PC-9 (cell line): ENCODE measurements at regions not wholly inside any gene's neighbourhood (a gene's known extent, or its start where the extent isn't known, plus 50 kb on each side); places are given as distances from the start of the nearest gene placed in this dataset.
"Not testable (repeated sequence)": the region's sequence is repeated elsewhere in the genome, so short reads cannot be mapped to it uniquely, and the experiment has no call there.

Experiments
- BruUV-seq: library from RNA; stranded (reverse); fragments of 400-500 nt; replicated peaks from 2 replicates; lab custom pipeline; 2021; lab: Mats Ljungman, UMichigan
- CTCF ChIA-PET: fragments of 300-600 bp; sonication (Branson Sonifier 250); formaldehyde crosslinking; loops from one replicate; lab custom pipeline; 2022; ENCODE audit warnings: antibody characterized with exemption; lab: Charles Lee
- POLR2A ChIA-PET: fragments of 300-600 bp; sonication (Branson Sonifier 250); formaldehyde crosslinking; loops from one replicate; lab custom pipeline; 2022; ENCODE audit warnings: antibody characterized with exemption; ENCODE audit not compliant: unreplicated experiment; lab: Charles Lee
- DNase-seq, 2 experiments: peaks; one replicate each; pipeline versions ENCODE4 v3.0.0 to v3.0.0-alpha.2; 2015 to 2022; ENCODE audit warnings: mixed read lengths in 1 of 2
- H2AFZ ChIP-seq: fragments of 200-600 bp; sonication (generic); 2 replicates; pipeline ENCODE4 v1.8.1; 2017; ENCODE audit warnings: antibody characterized with exemption
- H3F3A ChIP-seq: fragments of 200-600 bp; sonication (generic); 2 replicates; pipeline ENCODE4 v1.8.1; 2017; ENCODE audit warnings: antibody characterized with exemption, mild to moderate bottlenecking, low read depth; ENCODE audit not compliant: insufficient read depth
- H3K27ac ChIP-seq: fragments of 200-600 bp; sonication (generic); 2 replicates; pipeline ENCODE4 v1.6.1; 2016; ENCODE audit warnings: mixed run types
- H3K27me3 ChIP-seq: fragments of 200-600 bp; sonication (generic); 2 replicates; pipeline ENCODE4 v1.6.1; 2016; ENCODE audit warnings: low read depth, mixed run types; ENCODE audit not compliant: insufficient read depth
- H3K36me3 ChIP-seq: fragments of 200-600 bp; sonication (generic); 2 replicates; pipeline ENCODE4 v1.6.1; 2016; ENCODE audit warnings: low read depth, mixed run types
- H3K4me1 ChIP-seq: fragments of 200-600 bp; sonication (generic); replicated peaks from 2 replicates; pipeline ENCODE4 v1.6.1; 2016; ENCODE audit warnings: mixed run types; ENCODE audit not compliant: insufficient read depth
- H3K4me2 ChIP-seq: fragments of 200-600 bp; sonication (generic); 2 replicates; pipeline ENCODE4 v1.6.1; 2017; ENCODE audit warnings: mixed run types
- H3K4me3 ChIP-seq: fragments of 200-600 bp; sonication (generic); 2 replicates; pipeline ENCODE4 v1.6.1; 2016; ENCODE audit warnings: mixed run types
- H3K79me2 ChIP-seq: fragments of 200-600 bp; sonication (generic); 2 replicates; pipeline ENCODE4 v1.6.1; 2017; ENCODE audit warnings: low read depth, mixed run types
- H3K9me2 ChIP-seq: fragments of 200-600 bp; sonication (generic); 2 replicates; pipeline ENCODE4 v1.8.1; 2017; ENCODE audit warnings: mild to moderate bottlenecking; ENCODE audit not compliant: insufficient read depth
- H3K9me3 ChIP-seq: fragments of 200-600 bp; sonication (generic); 2 replicates; pipeline ENCODE4 v1.8.1; 2016; ENCODE audit warnings: low read depth; ENCODE audit not compliant: insufficient read depth
- H4K20me1 ChIP-seq: fragments of 200-600 bp; sonication (generic); 2 replicates; pipeline ENCODE4 v1.8.1; 2017; ENCODE audit not compliant: insufficient read depth
- EZH2 ChIP-seq: fragments of 200-600 bp; sonication (generic); IDR thresholded peaks from 2 replicates; pipeline ENCODE4 v1.8.0; 2017; ENCODE audit warnings: antibody characterized with exemption, low read depth
- intact Hi-C: fragments of 100-400 bp; cut with micrococcal nuclease; formaldehyde crosslinking; loops from one replicate; pipeline ENCODE4 v1.10.0; 2022; ENCODE audit not compliant: unreplicated experiment
- TF ChIP-seq, protein P1 (sequence below): fragments of 200-600 bp; sonication (generic); conservative IDR thresholded peaks from 2 replicates; pipeline ENCODE4 v1.6.1; 2017; ENCODE audit warnings: mixed run types, antibody characterized with exemption, mild to moderate bottlenecking, moderate library complexity

GRCh38 chr12:114030451-114030850 lies 64.3 kb upstream of the RBM19 start:
- BruUV-seq, result no TSS peak
- Histone ChIP-seq H3K4me2 (no peak overlapping the region), H3K9me2 (no peaks in the 10 kb centered on the region), H3K27ac (no peak overlapping the region), H2AFZ (no peak overlapping the region), H3K36me3 (no peaks in the 10 kb centered on the region), H4K20me1 (no peaks in the 10 kb centered on the region), H3K4me1 (no peaks in the 10 kb centered on the region), H3K27me3 (peaks cover 26% of the 10 kb centered on the region), H3K4me3 (no peak overlapping the region), H3K9me3 (no peaks in the 10 kb centered on the region), H3K79me2 (no peaks in the 10 kb centered on the region), H3F3A (no peaks in the 10 kb centered on the region)
- intact Hi-C loops, result no loop called here
- DNase-seq, result no peak
- CTCF ChIA-PET, result no interaction called here
- POLR2A ChIA-PET, result no interaction called here
- TF ChIP-seq, protein P1, sequence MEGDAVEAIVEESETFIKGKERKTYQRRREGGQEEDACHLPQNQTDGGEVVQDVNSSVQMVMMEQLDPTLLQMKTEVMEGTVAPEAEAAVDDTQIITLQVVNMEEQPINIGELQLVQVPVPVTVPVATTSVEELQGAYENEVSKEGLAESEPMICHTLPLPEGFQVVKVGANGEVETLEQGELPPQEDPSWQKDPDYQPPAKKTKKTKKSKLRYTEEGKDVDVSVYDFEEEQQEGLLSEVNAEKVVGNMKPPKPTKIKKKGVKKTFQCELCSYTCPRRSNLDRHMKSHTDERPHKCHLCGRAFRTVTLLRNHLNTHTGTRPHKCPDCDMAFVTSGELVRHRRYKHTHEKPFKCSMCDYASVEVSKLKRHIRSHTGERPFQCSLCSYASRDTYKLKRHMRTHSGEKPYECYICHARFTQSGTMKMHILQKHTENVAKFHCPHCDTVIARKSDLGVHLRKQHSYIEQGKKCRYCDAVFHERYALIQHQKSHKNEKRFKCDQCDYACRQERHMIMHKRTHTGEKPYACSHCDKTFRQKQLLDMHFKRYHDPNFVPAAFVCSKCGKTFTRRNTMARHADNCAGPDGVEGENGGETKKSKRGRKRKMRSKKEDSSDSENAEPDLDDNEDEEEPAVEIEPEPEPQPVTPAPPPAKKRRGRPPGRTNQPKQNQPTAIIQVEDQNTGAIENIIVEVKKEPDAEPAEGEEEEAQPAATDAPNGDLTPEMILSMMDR, result no peak
- TF ChIP-seq EZH2, result no peak

- ChIA-PET POLR2A (no interaction called here), CTCF (no interaction called here)
- Histone ChIP-seq H3K79me2 (no peaks in the 10 kb centered on the region), H3K4me1 (no peaks in the 10 kb centered on the region), H4K20me1 (no peaks in the 10 kb centered on the region), H3K4me2 (no peak overlapping the region), H3K36me3 (no peaks in the 10 kb centered on the region), H3K27ac (no peak overlapping the region), H3F3A (no peaks in the 10 kb centered on the region), H3K27me3 (peaks cover 37% of the 10 kb centered on the region), H2AFZ (no peak overlapping the region), H3K9me3 (no peaks in the 10 kb centered on the region), H3K4me3 (no peak overlapping the region), H3K9me2 (no peaks in the 10 kb centered on the region)
- DNase-seq, result no peak
- intact Hi-C loops, result no loop called here
- TF ChIP-seq, protein P1, result no peak
- no peak for TF ChIP-seq EZH2
- no TSS peak for BruUV-seq
Observed at GRCh38 chr12:114026805-114027204, 60.7 kb upstream of the RBM19 start.

- Histone ChIP-seq H3K27ac (no peak overlapping the region), H3K36me3 (no peaks in the 10 kb centered on the region), H3K4me3 (no peak overlapping the region), H3K9me3 (no peaks in the 10 kb centered on the region), H3F3A (no peaks in the 10 kb centered on the region), H3K4me2 (no peak overlapping the region), H2AFZ (no peak overlapping the region), H3K79me2 (no peaks in the 10 kb centered on the region), H3K9me2 (no peaks in the 10 kb centered on the region), H3K27me3 (peaks cover 28% of the 10 kb centered on the region), H3K4me1 (no peaks in the 10 kb centered on the region), H4K20me1 (no peaks in the 10 kb centered on the region)
- TF ChIP-seq, protein P1, result no peak
- TF ChIP-seq EZH2, result no peak
- intact Hi-C loops, result no loop called here
- POLR2A ChIA-PET, result no interaction called here
- DNase-seq, result no peak
- no TSS peak for BruUV-seq
- CTCF ChIA-PET, result no interaction called here
Observed at GRCh38 chr12:114025935-114026334, 59.8 kb upstream of the RBM19 start.

DNA sequence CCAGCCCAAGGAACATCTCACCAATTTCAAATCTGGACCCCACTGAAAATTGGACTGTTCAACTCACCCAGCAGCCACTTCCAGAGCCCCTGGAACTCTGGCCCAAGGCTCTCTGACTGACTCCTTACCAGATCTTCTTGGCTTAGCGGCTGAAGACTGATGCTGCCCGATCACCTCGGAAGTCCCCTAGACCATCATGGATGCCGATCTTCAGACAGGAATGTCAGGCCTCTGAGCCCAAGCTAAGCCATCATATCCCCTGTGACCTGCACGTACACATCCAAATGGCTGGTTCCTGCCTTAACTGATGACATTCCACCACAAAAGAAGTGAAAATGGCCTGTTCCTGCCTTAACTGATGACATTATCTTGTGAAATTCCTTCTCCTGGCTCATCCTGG lies 56.0 kb upstream of the RBM19 start:
- BruUV-seq, DNase-seq, H3K4me3 ChIP-seq, H3K36me3 ChIP-seq, H3K27ac ChIP-seq, H3K4me2 ChIP-seq, CTCF ChIA-PET, H4K20me1 ChIP-seq, H3F3A ChIP-seq, H3K79me2 ChIP-seq, H3K9me3 ChIP-seq, H3K9me2 ChIP-seq, H3K4me1 ChIP-seq, intact Hi-C loops, H2AFZ ChIP-seq, POLR2A ChIA-PET: not testable (repeated sequence)
- H3K27me3 ChIP-seq, result peaks cover 22% of the 10 kb centered on the region
